Cardiac muscle cell (in vitro differentiated cells and primary cell): ENCODE measurements at regions not wholly inside any gene's neighbourhood (a gene's known extent, or its start where the extent isn't known, plus 50 kb on each side); places are given as distances from the start of the nearest gene placed in this dataset.

Source experiments
- DNase-seq, 2 donors: peaks; one replicate each; pipeline versions ENCODE4 v3.0.0 to v3.0.0-alpha.2; 2010 to 2017; ENCODE audit warnings: low read depth in 1 of 2, low spot score in 1 of 2
- H3K27ac ChIP-seq: fragments of 200-600 bp; sonication (generic); 2 replicates; pipeline ENCODE4 v1.5.1; 2016
- H3K27me3 ChIP-seq: fragments of 200-600 bp; sonication (generic); 2 replicates; pipeline ENCODE4 v1.6.0; 2016; ENCODE audit warnings: control low read depth
- H3K36me3 ChIP-seq: fragments of 200-600 bp; sonication (generic); 2 replicates; pipeline ENCODE4 v1.5.1; 2016; ENCODE audit warnings: control low read depth
- H3K4me1 ChIP-seq: fragments of 200-600 bp; sonication (generic); 2 replicates; pipeline ENCODE4 v1.8.1; 2017; ENCODE audit warnings: low read depth, mild to moderate bottlenecking, mixed run types
- H3K4me3 ChIP-seq: fragments of 200-600 bp; sonication (generic); 2 replicates; pipeline ENCODE4 v1.5.1; 2016; ENCODE audit warnings: mild to moderate bottlenecking
- H3K9me3 ChIP-seq: fragments of 200-600 bp; sonication (generic); 2 replicates; pipeline ENCODE4 v1.5.1; 2017; ENCODE audit warnings: low read depth, mild to moderate bottlenecking, control low read depth
- TF ChIP-seq, protein P1 (sequence below): IDR thresholded peaks from 2 replicates; pipeline ENCODE4 v1.5.1; 2012; ENCODE audit warnings: low read depth, mild to moderate bottlenecking, low read length

DNA sequence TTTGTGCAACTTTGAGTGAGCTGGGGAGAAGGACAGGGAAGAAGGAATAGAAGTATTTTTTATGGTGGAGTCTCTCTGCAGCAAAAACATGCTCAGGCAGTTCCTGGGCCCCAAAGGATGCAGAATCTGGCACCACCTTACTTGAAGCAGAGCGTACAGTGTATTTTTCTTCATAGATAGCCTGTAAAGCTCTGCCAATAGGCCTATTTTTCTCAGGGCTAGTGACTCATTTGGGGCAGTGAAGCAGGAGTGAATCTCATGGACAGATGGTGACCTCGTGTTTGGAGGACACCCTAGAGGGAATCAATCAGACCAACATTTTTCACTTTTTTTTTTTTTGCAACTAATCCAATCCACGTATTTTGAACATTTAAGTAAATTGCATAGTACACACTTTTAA is 268.1 kb upstream of the CXCR4 start:
- no peak overlapping the region for H3K4me3 ChIP-seq
- H3K27me3 ChIP-seq = no peaks in the 10 kb centered on the region
- H3K27ac ChIP-seq = no peak overlapping the region
- no peak for DNase-seq
- TF ChIP-seq, protein P1, sequence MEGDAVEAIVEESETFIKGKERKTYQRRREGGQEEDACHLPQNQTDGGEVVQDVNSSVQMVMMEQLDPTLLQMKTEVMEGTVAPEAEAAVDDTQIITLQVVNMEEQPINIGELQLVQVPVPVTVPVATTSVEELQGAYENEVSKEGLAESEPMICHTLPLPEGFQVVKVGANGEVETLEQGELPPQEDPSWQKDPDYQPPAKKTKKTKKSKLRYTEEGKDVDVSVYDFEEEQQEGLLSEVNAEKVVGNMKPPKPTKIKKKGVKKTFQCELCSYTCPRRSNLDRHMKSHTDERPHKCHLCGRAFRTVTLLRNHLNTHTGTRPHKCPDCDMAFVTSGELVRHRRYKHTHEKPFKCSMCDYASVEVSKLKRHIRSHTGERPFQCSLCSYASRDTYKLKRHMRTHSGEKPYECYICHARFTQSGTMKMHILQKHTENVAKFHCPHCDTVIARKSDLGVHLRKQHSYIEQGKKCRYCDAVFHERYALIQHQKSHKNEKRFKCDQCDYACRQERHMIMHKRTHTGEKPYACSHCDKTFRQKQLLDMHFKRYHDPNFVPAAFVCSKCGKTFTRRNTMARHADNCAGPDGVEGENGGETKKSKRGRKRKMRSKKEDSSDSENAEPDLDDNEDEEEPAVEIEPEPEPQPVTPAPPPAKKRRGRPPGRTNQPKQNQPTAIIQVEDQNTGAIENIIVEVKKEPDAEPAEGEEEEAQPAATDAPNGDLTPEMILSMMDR = no peak
- no peaks in the 10 kb centered on the region for H3K9me3 ChIP-seq
- H3K36me3 ChIP-seq = no peaks in the 10 kb centered on the region
- peaks cover 2% of the 10 kb centered on the region for H3K4me1 ChIP-seq

DNA sequence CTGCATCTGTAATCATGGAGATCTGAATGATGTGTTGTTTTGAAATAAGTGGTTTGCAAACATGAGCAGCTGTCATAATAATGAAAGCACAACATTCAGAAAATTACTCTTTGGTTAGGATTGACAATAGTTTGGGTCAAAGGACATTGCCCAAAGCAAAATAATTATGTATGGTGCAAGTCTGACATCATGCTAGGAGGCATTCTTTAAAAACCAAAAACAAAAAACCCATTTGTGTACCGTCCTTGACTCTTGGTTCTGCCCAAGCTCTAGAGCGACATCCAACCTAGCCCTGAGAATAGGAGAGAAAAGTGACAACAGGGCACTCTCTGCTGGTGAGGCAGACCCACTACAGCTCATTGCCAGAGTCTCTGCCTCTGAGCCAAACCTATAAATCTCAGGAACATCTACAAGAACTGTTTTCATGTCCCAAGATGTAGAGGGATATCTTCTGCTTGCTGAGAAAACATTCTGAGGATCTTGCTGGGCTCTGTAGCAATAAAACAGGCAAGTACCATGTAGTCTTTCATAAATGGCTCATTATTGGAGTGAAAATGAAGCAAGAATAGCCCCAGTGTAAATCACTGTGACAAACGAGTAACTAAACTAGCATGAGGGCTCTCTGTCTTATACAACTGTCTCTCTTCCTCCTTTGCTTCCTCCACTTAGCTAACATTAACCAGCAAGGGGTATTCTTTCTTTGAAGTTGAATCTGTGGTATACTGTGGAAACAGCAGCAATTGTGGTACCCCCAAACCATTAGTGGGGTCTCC is 266.8 kb upstream of the CXCR4 start:
- H3K9me3 ChIP-seq = no peaks in the 10 kb centered on the region
- H3K4me1 ChIP-seq = peaks cover 2% of the 10 kb centered on the region
- H3K36me3 ChIP-seq = no peaks in the 10 kb centered on the region
- TF ChIP-seq, protein P1 = peak; percentile 49
- H3K27me3 ChIP-seq = no peaks in the 10 kb centered on the region
- no peak overlapping the region for H3K27ac ChIP-seq
- H3K4me3 ChIP-seq = no peak overlapping the region
- DNase-seq = peak; percentile 47 to 56

DNA sequence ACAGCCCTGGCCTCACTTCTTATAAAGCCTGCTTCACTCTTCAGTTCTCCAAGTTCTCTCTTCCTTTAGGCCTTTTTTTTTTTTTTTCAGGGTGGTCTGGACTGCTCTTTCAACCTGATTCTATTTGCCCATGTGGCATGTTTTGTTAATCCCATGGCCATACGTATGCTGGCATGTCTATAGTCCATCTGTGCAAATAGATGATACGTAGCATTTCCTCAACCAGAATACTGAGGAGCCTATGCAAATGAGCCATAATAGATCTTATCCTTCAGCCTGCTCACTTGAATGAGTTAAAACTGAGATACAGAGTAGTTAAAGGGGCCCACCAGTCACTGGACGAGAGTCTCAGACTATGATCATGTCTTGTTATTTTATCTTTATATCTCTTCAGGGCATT is 265.2 kb upstream of the CXCR4 start:
- peaks cover 2% of the 10 kb centered on the region for H3K4me1 ChIP-seq
- TF ChIP-seq, protein P1 = no peak
- H3K36me3 ChIP-seq = no peaks in the 10 kb centered on the region
- H3K9me3 ChIP-seq = no peaks in the 10 kb centered on the region
- DNase-seq = no peak
- H3K27me3 ChIP-seq = no peaks in the 10 kb centered on the region
- no peak overlapping the region for H3K4me3 ChIP-seq
- H3K27ac ChIP-seq = no peak overlapping the region

DNA sequence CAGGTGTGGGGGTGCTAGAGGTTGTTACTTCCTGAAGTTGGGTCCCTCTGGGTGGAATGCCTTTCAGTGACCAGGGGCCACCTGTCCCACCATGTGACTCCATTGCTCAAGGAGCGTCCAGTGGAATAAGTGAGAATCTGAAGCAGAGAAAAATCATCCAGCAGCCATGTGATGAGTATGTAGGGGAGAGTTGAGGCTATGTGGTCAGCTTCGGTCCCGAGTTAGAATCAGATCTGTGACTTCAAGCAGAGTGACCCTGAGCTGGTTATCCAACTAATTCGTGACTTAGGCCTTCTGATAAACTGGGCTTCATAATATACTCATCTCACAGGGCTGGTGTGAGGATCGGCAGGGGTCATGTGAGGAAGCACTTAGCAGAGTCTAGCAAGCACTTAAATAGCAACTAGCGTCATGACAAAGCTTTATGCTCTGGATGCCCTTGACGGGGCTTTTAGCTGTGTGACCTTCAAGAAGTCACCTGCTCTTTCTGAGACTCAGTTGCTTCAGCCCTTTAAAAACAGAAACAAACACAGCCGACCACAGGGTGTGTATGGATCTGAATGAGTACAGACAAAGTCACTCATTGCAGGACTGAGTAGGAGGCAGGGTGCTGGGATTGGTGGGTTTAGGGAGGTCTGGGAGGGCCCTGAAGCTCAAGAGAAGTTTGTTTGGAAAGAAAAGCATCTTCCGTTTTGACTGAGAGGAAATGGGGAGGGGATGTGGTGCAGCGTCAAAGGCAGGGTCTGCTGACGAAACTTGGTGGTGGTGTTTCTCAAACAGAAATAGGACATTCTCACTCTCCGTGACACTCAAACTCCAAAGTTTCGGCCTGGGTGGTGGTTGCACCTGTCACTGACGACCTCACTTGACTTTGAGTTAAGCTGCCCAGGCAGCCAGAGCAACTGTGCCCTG is 264.0 kb upstream of the CXCR4 start:
- no peaks in the 10 kb centered on the region for H3K27me3 ChIP-seq
- no peaks in the 10 kb centered on the region for H3K9me3 ChIP-seq
- H3K4me3 ChIP-seq = no peak overlapping the region
- TF ChIP-seq, protein P1 = no peak
- no peaks in the 10 kb centered on the region for H3K36me3 ChIP-seq
- no peak overlapping the region for H3K27ac ChIP-seq
- no peak for DNase-seq
- peaks cover 2% of the 10 kb centered on the region for H3K4me1 ChIP-seq

DNA sequence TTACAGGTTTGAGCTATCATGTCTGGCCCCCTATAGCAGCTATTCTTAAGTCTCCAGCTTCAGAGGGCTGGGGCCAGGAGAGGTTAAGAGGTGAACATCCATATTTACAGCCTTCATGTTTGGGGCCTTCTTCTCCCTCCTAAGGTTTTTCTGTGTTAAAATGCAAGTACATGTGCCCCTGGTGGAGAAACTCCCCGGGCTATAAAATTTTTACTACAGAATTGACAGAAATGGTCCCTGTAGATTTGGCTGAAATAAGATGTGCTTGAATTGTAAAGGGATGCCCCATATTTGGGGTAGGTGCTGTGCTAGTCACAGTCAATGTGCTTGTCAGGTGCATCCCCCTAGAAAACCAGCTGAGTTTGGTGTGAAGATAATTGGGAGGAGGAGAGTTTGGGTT is 263.3 kb upstream of the CXCR4 start:
- peaks cover 2% of the 10 kb centered on the region for H3K4me1 ChIP-seq

More for the DNA sequence above, 263.3 kb upstream of the CXCR4 start:
- no peak for DNase-seq
- H3K4me3 ChIP-seq = no peak overlapping the region
- no peak overlapping the region for H3K27ac ChIP-seq
- TF ChIP-seq, protein P1 = no peak
- no peaks in the 10 kb centered on the region for H3K9me3 ChIP-seq
- no peaks in the 10 kb centered on the region for H3K27me3 ChIP-seq
- H3K36me3 ChIP-seq = no peaks in the 10 kb centered on the region
